Hematopoietic multipotent progenitor cell treated with erythropoietin and hydrocortisone succinate and interleukin-3 and kit ligand, for 6 days (in vitro differentiated cells): ENCODE measurements at regions not wholly inside any gene's neighbourhood (a gene's known extent, or its start where the extent isn't known, plus 50 kb on each side); places are given as distances from the start of the nearest gene placed in this dataset.
A peak's percentile ranks its signal among the peaks of the same experiment; 100 is the strongest.

Source experiments
- DNase-seq: peaks from one replicate; pipeline ENCODE4 v3.0.0-alpha.2; 2015

GRCh38 chr7:50962962-50963374, 180.3 kb upstream of the GRB10 start:
- DNase-seq: peak; percentile 90

- no peak for DNase-seq
Observed at GRCh38 chr7:50962281-50962883, 179.7 kb upstream of the GRB10 start.

GRCh38 chr7:50960621-50961310, 178.1 kb upstream of the GRB10 start:
- no peak for DNase-seq

GRCh38 chr7:50959991-50960390, 177.3 kb upstream of the GRB10 start:
- no peak for DNase-seq

GRCh38 chr7:50959560-50959959, 176.9 kb upstream of the GRB10 start:
- no peak for DNase-seq

GRCh38 chr7:50957855-50958254, 175.2 kb upstream of the GRB10 start:
- DNase-seq: no peak

- no peak for DNase-seq
Observed at GRCh38 chr7:50957431-50957830, 174.7 kb upstream of the GRB10 start.

- DNase-seq: no peak
Observed at GRCh38 chr7:50956522-50957155, 173.9 kb upstream of the GRB10 start.

GRCh38 chr7:50954716-50955115, 172.0 kb upstream of the GRB10 start:
- DNase-seq: no peak

- no peak for DNase-seq
Observed at GRCh38 chr7:50954245-50954644, 171.5 kb upstream of the GRB10 start.

GRCh38 chr7:50953820-50954219, 171.1 kb upstream of the GRB10 start:
- no peak for DNase-seq

GRCh38 chr7:50953303-50953702, 170.6 kb upstream of the GRB10 start:
- no peak for DNase-seq

GRCh38 chr7:50952544-50952943, 169.8 kb upstream of the GRB10 start:
- DNase-seq: no peak

GRCh38 chr7:50952120-50952519, 169.4 kb upstream of the GRB10 start:
- DNase-seq: no peak

GRCh38 chr7:50943482-50943881, 160.8 kb upstream of the GRB10 start:
- DNase-seq: no peak

- DNase-seq: no peak
Observed at GRCh38 chr7:50941525-50941924, 158.8 kb upstream of the GRB10 start.

GRCh38 chr7:50940621-50941020, 157.9 kb upstream of the GRB10 start:
- DNase-seq: no peak

GRCh38 chr7:50939021-50939420, 156.3 kb upstream of the GRB10 start:
- DNase-seq: no peak

GRCh38 chr7:50937727-50938126, 155.0 kb upstream of the GRB10 start:
- DNase-seq: no peak

GRCh38 chr7:50926049-50926448, 143.4 kb upstream of the GRB10 start:
- no peak for DNase-seq

GRCh38 chr7:50923476-50923875, 140.8 kb upstream of the GRB10 start:
- peak; percentile 33 for DNase-seq

- DNase-seq: no peak
Observed at GRCh38 chr7:50921114-50921813, 138.6 kb upstream of the GRB10 start.

GRCh38 chr7:50920031-50920635, 137.4 kb upstream of the GRB10 start:
- DNase-seq: no peak
